Colonic mucosa (tissue), 4 donors: ENCODE measurements at regions not wholly inside any gene's neighbourhood (a gene's known extent, or its start where the extent isn't known, plus 50 kb on each side); places are given as distances from the start of the nearest gene placed in this dataset.

Experiments
- DNase-seq: peaks from one replicate; pipeline ENCODE4 v3.0.0-alpha.2; 2020
- H3K27ac ChIP-seq: fragments of 200-600 bp; one replicate; pipeline ENCODE4 v1.8.0; 2021
- H3K27me3 ChIP-seq: fragments of 200-600 bp; one replicate; pipeline ENCODE4 v1.8.0; 2021
- H3K36me3 ChIP-seq: fragments of 200-600 bp; one replicate; pipeline ENCODE4 v1.8.0; 2021
- H3K4me1 ChIP-seq: fragments of 200-600 bp; one replicate; pipeline ENCODE4 v1.8.0; 2021; ENCODE audit warnings: mild to moderate bottlenecking
- H3K4me3 ChIP-seq: fragments of 200-600 bp; one replicate; pipeline ENCODE4 v1.8.0; 2021
- H3K9ac ChIP-seq, 2 donors: one replicate each; pipeline ENCODE4 v1.7.0; 2013; ENCODE audit warnings: control low read depth in 2 of 2, low read depth in 2 of 2, low read length in 2 of 2
- H3K9me3 ChIP-seq: fragments of 200-600 bp; one replicate; pipeline ENCODE4 v1.8.0; 2021
- CTCF ChIP-seq: fragments of 200-600 bp; IDR thresholded peaks from one replicate; pipeline ENCODE4 v1.8.0; 2022; ENCODE audit warnings: antibody characterized with exemption, mild to moderate bottlenecking
- intact Hi-C: fragments of 100-400 bp; cut with DNase I; formaldehyde crosslinking; loops from one replicate; pipeline ENCODE4 v1.14.1; 2022
- donor health status: healthy.
- donor health status: DM: no; HTN: no; CAD: no.
- donor health status: DM: no; HTN: no; CAD: no.

GRCh38 chr1:209485751-209486150 lies 97.8 kb upstream of the CAMK1G start:
- Histone ChIP-seq H3K27me3 (no peaks in the 10 kb centered on the region), H3K4me1 (no peaks in the 10 kb centered on the region), H3K36me3 (no peaks in the 10 kb centered on the region), H3K9me3 (no peaks in the 10 kb centered on the region), H3K4me3 (no peak overlapping the region), H3K27ac (no peak overlapping the region), H3K9ac (no peak overlapping the region)
- intact Hi-C loops = no loop called here
- no peak for DNase-seq
- no peak for TF ChIP-seq CTCF

GRCh38 chr1:209486861-209487593 lies 96.5 kb upstream of the CAMK1G start:
- H3K4me1 ChIP-seq = no peaks in the 10 kb centered on the region
- no peak overlapping the region for H3K9ac ChIP-seq
- DNase-seq = no peak
- intact Hi-C loops = no loop called here
- H3K27ac ChIP-seq = no peak overlapping the region
- H3K9me3 ChIP-seq = no peaks in the 10 kb centered on the region
- H3K27me3 ChIP-seq = no peaks in the 10 kb centered on the region
- TF ChIP-seq CTCF = no peak
- no peak overlapping the region for H3K4me3 ChIP-seq
- H3K36me3 ChIP-seq = no peaks in the 10 kb centered on the region

- H3K4me3 ChIP-seq = no peak overlapping the region
- H3K36me3 ChIP-seq = no peaks in the 10 kb centered on the region
- no peaks in the 10 kb centered on the region for H3K27me3 ChIP-seq
- no peak for DNase-seq
- H3K27ac ChIP-seq = no peak overlapping the region
- H3K9me3 ChIP-seq = no peaks in the 10 kb centered on the region
- TF ChIP-seq CTCF = no peak
- no peak overlapping the region for H3K9ac ChIP-seq
- no peaks in the 10 kb centered on the region for H3K4me1 ChIP-seq
- intact Hi-C loops = no loop called here
Observed at GRCh38 chr1:209490013-209490412, 93.5 kb upstream of the CAMK1G start.

GRCh38 chr1:209491031-209491430 lies 92.5 kb upstream of the CAMK1G start:
- intact Hi-C loops = no loop called here
- H3K4me3 ChIP-seq = no peak overlapping the region

GRCh38 chr1:209491496-209491895 lies 92.0 kb upstream of the CAMK1G start:
- TF ChIP-seq CTCF = no peak
- H3K27me3 ChIP-seq = no peaks in the 10 kb centered on the region
- no peak for DNase-seq
- no peaks in the 10 kb centered on the region for H3K36me3 ChIP-seq
- intact Hi-C loops = no loop called here
- H3K27ac ChIP-seq = no peak overlapping the region
- no peak overlapping the region for H3K4me3 ChIP-seq
- H3K9me3 ChIP-seq = no peaks in the 10 kb centered on the region
- H3K9ac ChIP-seq = no peak overlapping the region
- H3K4me1 ChIP-seq = no peaks in the 10 kb centered on the region

More at GRCh38 chr1:209491031-209491430, 92.5 kb upstream of the CAMK1G start:
- no peak for TF ChIP-seq CTCF
- H3K4me1 ChIP-seq = no peaks in the 10 kb centered on the region
- no peak overlapping the region for H3K9ac ChIP-seq
- H3K27me3 ChIP-seq = no peaks in the 10 kb centered on the region
- no peak overlapping the region for H3K27ac ChIP-seq
- H3K36me3 ChIP-seq = no peaks in the 10 kb centered on the region
- no peaks in the 10 kb centered on the region for H3K9me3 ChIP-seq
- DNase-seq = no peak
